SU-DHL-6 (cell line): ENCODE measurements at regions not wholly inside any gene's neighbourhood (a gene's known extent, or its start where the extent isn't known, plus 50 kb on each side); places are given as distances from the start of the nearest gene placed in this dataset.

Source experiments
- H2AFZ ChIP-seq: fragments of 200-600 bp; sonication (generic); 2 replicates; pipeline ENCODE4 v1.6.1; 2014; ENCODE audit warnings: low read depth, mild to moderate bottlenecking, moderate library complexity, mixed read lengths, antibody characterized with exemption, low read length; ENCODE audit not compliant: severe bottlenecking
- H3F3A ChIP-seq: fragments of 200-600 bp; shearing (Covaris generic); 2 replicates; pipeline ENCODE4 v1.6.0; 2016; ENCODE audit warnings: antibody characterized with exemption, mild to moderate bottlenecking; ENCODE audit not compliant: insufficient read depth
- H3K27ac ChIP-seq: fragments of 200-600 bp; sonication (generic); 2 replicates; pipeline ENCODE4 v1.5.1; 2016; ENCODE audit warnings: low read depth, mild to moderate bottlenecking, low read length, moderate library complexity, mixed read lengths
- H3K27me3 ChIP-seq: fragments of 200-600 bp; sonication (generic), shearing (Covaris generic); 2 replicates; pipeline ENCODE4 v1.6.0; 2014; ENCODE audit warnings: mild to moderate bottlenecking, low read length
- H3K36me3 ChIP-seq: fragments of 200-600 bp; sonication (generic); 2 replicates; pipeline ENCODE4 v1.6.1; 2014; ENCODE audit warnings: mild to moderate bottlenecking, low read length, mixed read lengths
- H3K4me2 ChIP-seq: fragments of 300-600, 200-600 bp; shearing (Covaris generic), sonication (generic); 2 replicates; pipeline ENCODE4 v1.6.0; 2014; ENCODE audit warnings: low read length, low read depth, mild to moderate bottlenecking; ENCODE audit not compliant: poor library complexity, severe bottlenecking
- H3K4me3 ChIP-seq: fragments of 200-600 bp; sonication (generic); 2 replicates; pipeline ENCODE4 v1.5.1; 2014; ENCODE audit warnings: antibody characterized with exemption, low read length, mild to moderate bottlenecking, mixed read lengths; ENCODE audit not compliant: insufficient read depth, poor library complexity, severe bottlenecking
- H3K79me2 ChIP-seq: fragments of 200-600 bp; sonication (generic); 2 replicates; pipeline ENCODE4 v1.6.1; 2014; ENCODE audit warnings: mild to moderate bottlenecking, low read length, moderate library complexity; ENCODE audit not compliant: insufficient read depth
- H3K9ac ChIP-seq: fragments of 200-600 bp; sonication (generic); 2 replicates; pipeline ENCODE4 v1.7.0; 2014; ENCODE audit warnings: mild to moderate bottlenecking, low read length
- H3K9me2 ChIP-seq: fragments of 200-600 bp; sonication (generic); replicated peaks from 2 replicates; pipeline ENCODE4 v1.6.1; 2014; ENCODE audit warnings: low read length; ENCODE audit not compliant: insufficient read depth
- H3K9me3 ChIP-seq: fragments of 200-600 bp; sonication (generic); 2 replicates; pipeline ENCODE4 v1.6.1; 2014; ENCODE audit warnings: low read length, mixed read lengths; ENCODE audit not compliant: insufficient read depth
- H4K20me1 ChIP-seq: fragments of 200-600 bp; sonication (generic); 2 replicates; pipeline ENCODE4 v1.6.1; 2014; ENCODE audit warnings: low read depth, mild to moderate bottlenecking, antibody characterized with exemption, low read length, moderate library complexity, mixed read lengths
- EZH2phosphoT487 ChIP-seq: fragments of 200-600 bp; sonication (generic), shearing (Covaris generic); conservative IDR thresholded peaks from 2 replicates; pipeline ENCODE4 v1.6.1; 2018; ENCODE audit warnings: mild to moderate bottlenecking, antibody characterized with exemption, low read length, moderate library complexity, mixed read lengths
- TF ChIP-seq, protein P1 (sequence below): fragments of 200-600 bp; sonication (generic); IDR thresholded peaks from one replicate; pipeline ENCODE4 v1.5.1; 2017; ENCODE audit warnings: antibody characterized with exemption, mild to moderate bottlenecking, low read length, moderate library complexity; ENCODE audit not compliant: insufficient read depth, poor library complexity, severe bottlenecking

DNA sequence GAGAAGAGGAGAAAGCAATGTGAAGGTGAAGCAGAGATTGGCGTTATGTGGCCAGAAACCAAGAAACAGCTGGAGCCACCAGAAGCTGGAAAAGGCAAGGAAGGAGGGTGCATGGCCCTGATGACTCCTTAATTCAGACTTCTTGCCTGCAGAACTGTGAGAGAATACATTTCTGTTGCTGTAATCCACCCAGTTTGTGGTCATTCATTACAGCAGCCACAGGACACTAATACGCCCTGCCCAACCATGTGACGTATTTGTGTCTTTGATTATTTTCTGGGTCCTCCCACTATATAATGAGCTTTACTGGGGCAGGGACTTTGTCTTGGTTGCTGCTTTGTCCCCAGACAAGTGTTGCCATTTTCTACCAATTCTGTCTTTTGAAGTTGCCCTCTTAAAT is 64.5 kb upstream of the MITF start:
- no peaks in the 10 kb centered on the region for H3K36me3 ChIP-seq
- no peak overlapping the region for H3K4me2 ChIP-seq
- H3K9me2 ChIP-seq = no peaks in the 10 kb centered on the region
- H3K27me3 ChIP-seq = no peaks in the 10 kb centered on the region
- H3K4me3 ChIP-seq = no peak overlapping the region
- no peak overlapping the region for H2AFZ ChIP-seq
- H3K27ac ChIP-seq = no peak overlapping the region
- no peaks in the 10 kb centered on the region for H3K9me3 ChIP-seq
- H3F3A ChIP-seq = no peaks in the 10 kb centered on the region
- no peaks in the 10 kb centered on the region for H3K79me2 ChIP-seq
- no peak for TF ChIP-seq EZH2phosphoT487
- TF ChIP-seq, protein P1, sequence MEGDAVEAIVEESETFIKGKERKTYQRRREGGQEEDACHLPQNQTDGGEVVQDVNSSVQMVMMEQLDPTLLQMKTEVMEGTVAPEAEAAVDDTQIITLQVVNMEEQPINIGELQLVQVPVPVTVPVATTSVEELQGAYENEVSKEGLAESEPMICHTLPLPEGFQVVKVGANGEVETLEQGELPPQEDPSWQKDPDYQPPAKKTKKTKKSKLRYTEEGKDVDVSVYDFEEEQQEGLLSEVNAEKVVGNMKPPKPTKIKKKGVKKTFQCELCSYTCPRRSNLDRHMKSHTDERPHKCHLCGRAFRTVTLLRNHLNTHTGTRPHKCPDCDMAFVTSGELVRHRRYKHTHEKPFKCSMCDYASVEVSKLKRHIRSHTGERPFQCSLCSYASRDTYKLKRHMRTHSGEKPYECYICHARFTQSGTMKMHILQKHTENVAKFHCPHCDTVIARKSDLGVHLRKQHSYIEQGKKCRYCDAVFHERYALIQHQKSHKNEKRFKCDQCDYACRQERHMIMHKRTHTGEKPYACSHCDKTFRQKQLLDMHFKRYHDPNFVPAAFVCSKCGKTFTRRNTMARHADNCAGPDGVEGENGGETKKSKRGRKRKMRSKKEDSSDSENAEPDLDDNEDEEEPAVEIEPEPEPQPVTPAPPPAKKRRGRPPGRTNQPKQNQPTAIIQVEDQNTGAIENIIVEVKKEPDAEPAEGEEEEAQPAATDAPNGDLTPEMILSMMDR = no peak
- H4K20me1 ChIP-seq = no peaks in the 10 kb centered on the region
- H3K9ac ChIP-seq = no peak overlapping the region

- no peak overlapping the region for H3K4me3 ChIP-seq
- H3K9ac ChIP-seq = no peak overlapping the region
- TF ChIP-seq EZH2phosphoT487 = no peak
- TF ChIP-seq, protein P1 = peak; percentile 29
- no peaks in the 10 kb centered on the region for H3K36me3 ChIP-seq
- H3K27me3 ChIP-seq = no peaks in the 10 kb centered on the region
- no peak overlapping the region for H3K27ac ChIP-seq
- H3K9me3 ChIP-seq = no peaks in the 10 kb centered on the region
- no peaks in the 10 kb centered on the region for H3K9me2 ChIP-seq
- no peak overlapping the region for H3K4me2 ChIP-seq
- no peaks in the 10 kb centered on the region for H4K20me1 ChIP-seq
- no peaks in the 10 kb centered on the region for H3K79me2 ChIP-seq
- no peak overlapping the region for H2AFZ ChIP-seq
- H3F3A ChIP-seq = no peaks in the 10 kb centered on the region
These were observed 67.9 kb upstream of the MITF start for GRCh38 chr3:69671082-69671952.

- Histone ChIP-seq H3K9ac (no peak overlapping the region), H3K9me2 (no peaks in the 10 kb centered on the region), H3K36me3 (no peaks in the 10 kb centered on the region), H4K20me1 (no peaks in the 10 kb centered on the region), H3F3A (no peaks in the 10 kb centered on the region), H3K4me2 (no peak overlapping the region), H3K9me3 (no peaks in the 10 kb centered on the region), H3K4me3 (no peak overlapping the region), H2AFZ (no peak overlapping the region), H3K27ac (no peak overlapping the region), H3K27me3 (no peaks in the 10 kb centered on the region), H3K79me2 (no peaks in the 10 kb centered on the region)
- no peak for TF ChIP-seq EZH2phosphoT487
- TF ChIP-seq, protein P1 = no peak
These were observed 70.2 kb upstream of the MITF start for GRCh38 chr3:69669070-69669469.
